ENCODE measurements at regions not wholly inside any gene's neighbourhood (a gene's known extent, or its start where the extent isn't known, plus 50 kb on each side); places are given as distances from the start of the nearest gene placed in this dataset.

GRCh38 chr2:142594935-142595334 is 282.5 kb upstream of the KYNU start:
- Histone ChIP-seq H3K27me3 (no peaks in the 10 kb centered on the region), H3K4me1 (no peaks in the 10 kb centered on the region), H3K27ac (no peak overlapping the region), H3K4me3 (no peak overlapping the region), H3K9me3 (no peaks in the 10 kb centered on the region), H3K36me3 (no peaks in the 10 kb centered on the region)
- TF ChIP-seq POLR2AphosphoS5 (IDR thresholded peaks at IDR 0.05) (no peak), POLR2A (IDR thresholded peaks at IDR 0.05) (no peak), CTCF (IDR thresholded peaks at IDR 0.05) (no peak), EP300 (IDR thresholded peaks at IDR 0.05) (no peak)
- WGBS, 2 donors (ENCODE audit: low coverage in 1 of 2): 83 to 89% methylated on average over 2 of the region's 2 CpGs
- ATAC-seq: no peak

- Histone ChIP-seq H3K9me3 (no peaks in the 10 kb centered on the region), H3K27ac (no peak overlapping the region), H3K4me3 (no peak overlapping the region), H3K4me1 (no peaks in the 10 kb centered on the region), H3K36me3 (no peaks in the 10 kb centered on the region), H3K27me3 (no peaks in the 10 kb centered on the region)
- TF ChIP-seq EP300 (IDR thresholded peaks at IDR 0.05): no peak
- TF ChIP-seq POLR2AphosphoS5 (IDR thresholded peaks at IDR 0.05): no peak
- no peak for TF ChIP-seq POLR2A (IDR thresholded peaks at IDR 0.05)
- no peak for TF ChIP-seq CTCF (IDR thresholded peaks at IDR 0.05)
- WGBS, 2 donors (ENCODE audit: low coverage in 1 of 2): 65 to 73% methylated on average over 3 of the region's 3 CpGs
- no peak for ATAC-seq
These were observed 285.3 kb upstream of the KYNU start for GRCh38 chr2:142592171-142592570.

GRCh38 chr2:142591420-142591819 is 286.0 kb upstream of the KYNU start:
- H3K36me3 ChIP-seq: no peaks in the 10 kb centered on the region
- no peak for TF ChIP-seq POLR2A (IDR thresholded peaks at IDR 0.05)
- no peak for TF ChIP-seq EP300 (IDR thresholded peaks at IDR 0.05)
- TF ChIP-seq POLR2AphosphoS5 (IDR thresholded peaks at IDR 0.05): no peak
- TF ChIP-seq CTCF (IDR thresholded peaks at IDR 0.05): no peak
- ATAC-seq: no peak
- H3K27me3 ChIP-seq: no peaks in the 10 kb centered on the region
- H3K9me3 ChIP-seq: no peaks in the 10 kb centered on the region
- 55 to 83% methylated on average over 2 of the region's 2 CpGs for WGBS, 2 donors (ENCODE audit: low coverage in 1 of 2)
- H3K4me3 ChIP-seq: no peak overlapping the region
- no peaks in the 10 kb centered on the region for H3K4me1 ChIP-seq
- no peak overlapping the region for H3K27ac ChIP-seq

GRCh38 chr2:142588269-142588668 is 289.2 kb upstream of the KYNU start:
- Histone ChIP-seq H3K27ac (no peak overlapping the region), H3K9me3 (no peaks in the 10 kb centered on the region), H3K27me3 (no peaks in the 10 kb centered on the region), H3K4me1 (no peaks in the 10 kb centered on the region), H3K36me3 (no peaks in the 10 kb centered on the region), H3K4me3 (no peak overlapping the region)
- 78 to 88% methylated on average over 1 of the region's 1 CpG for WGBS, 2 donors (ENCODE audit: low coverage in 1 of 2)
- no peak for TF ChIP-seq POLR2A (IDR thresholded peaks at IDR 0.05)
- TF ChIP-seq EP300 (IDR thresholded peaks at IDR 0.05): no peak
- no peak for TF ChIP-seq CTCF (IDR thresholded peaks at IDR 0.05)
- TF ChIP-seq POLR2AphosphoS5 (IDR thresholded peaks at IDR 0.05): no peak
- no peak for ATAC-seq

- H3K9me3 ChIP-seq: no peaks in the 10 kb centered on the region
- WGBS, 2 donors (ENCODE audit: low coverage in 1 of 2): 63 to 75% methylated on average over 5 of the region's 5 CpGs
- no peaks in the 10 kb centered on the region for H3K36me3 ChIP-seq
- no peaks in the 10 kb centered on the region for H3K27me3 ChIP-seq
- no peak overlapping the region for H3K27ac ChIP-seq
- H3K4me1 ChIP-seq: no peaks in the 10 kb centered on the region
- TF ChIP-seq POLR2AphosphoS5 (IDR thresholded peaks at IDR 0.05) (no peak), POLR2A (IDR thresholded peaks at IDR 0.05) (no peak), EP300 (IDR thresholded peaks at IDR 0.05) (no peak), CTCF (IDR thresholded peaks at IDR 0.05) (no peak)
- H3K4me3 ChIP-seq: no peak overlapping the region
- ATAC-seq: no peak
These were observed 290.5 kb upstream of the KYNU start for GRCh38 chr2:142586693-142587580.
